ENCODE measurements at regions not wholly inside any gene's neighbourhood (a gene's known extent, or its start where the extent isn't known, plus 50 kb on each side); places are given as distances from the start of the nearest gene placed in this dataset.
A peak's percentile ranks its signal among the peaks of the same experiment; 100 is the strongest.

GRCh38 chr4:65018313-65018712 is 609.1 kb upstream of the TECRL start:
- peaks cover 0 to 4% of the 10 kb centered on the region in 2 donors for H3K4me1 ChIP-seq (ENCODE audit: control insufficient read depth in 1 of 2, low read depth in 2 of 2)
- TF ChIP-seq CTCF (IDR thresholded peaks at IDR 0.05) = no peak

GRCh38 chr4:65014078-65014477 is 604.8 kb upstream of the TECRL start:
- no peak overlapping the region for H3K4me3 ChIP-seq
- H3K27me3 ChIP-seq (replicated peaks; ENCODE audit: insufficient read depth) = no peaks in the 10 kb centered on the region
- no peak for TF ChIP-seq CTCF (IDR thresholded peaks at IDR 0.05)
- ATAC-seq (ENCODE audit: insufficient number of reproducible peaks, low FRiP score, low read depth) (no peak), DNase-seq (ENCODE audit: low spot score) (no peak)
- H3K4me1 ChIP-seq (ENCODE audit: control insufficient read depth in 1 of 2, low read depth in 2 of 2) = no peaks in the 10 kb centered on the region
- H3K27ac ChIP-seq = no peak overlapping the region
- no peaks in the 10 kb centered on the region for H3K9me3 ChIP-seq
- no peaks in the 10 kb centered on the region for H3K36me3 ChIP-seq

More at GRCh38 chr4:65018313-65018712, 609.1 kb upstream of the TECRL start:
- ATAC-seq (ENCODE audit: insufficient number of reproducible peaks, low FRiP score, low read depth) = no peak
- Histone ChIP-seq H3K27ac (no peak overlapping the region), H3K4me3 (no peak overlapping the region), H3K27me3 (replicated peaks; ENCODE audit: insufficient read depth) (no peaks in the 10 kb centered on the region), H3K9me3 (no peaks in the 10 kb centered on the region), H3K36me3 (no peaks in the 10 kb centered on the region)
- DNase-seq (ENCODE audit: low spot score) = no peak

GRCh38 chr4:65007841-65008439 is 598.7 kb upstream of the TECRL start:
- Histone ChIP-seq H3K4me3 (no peak overlapping the region), H3K27ac (no peak overlapping the region), H3K36me3 (no peaks in the 10 kb centered on the region), H3K27me3 (replicated peaks; ENCODE audit: insufficient read depth) (no peaks in the 10 kb centered on the region), H3K9me3 (no peaks in the 10 kb centered on the region), H3K4me1 (ENCODE audit: control insufficient read depth in 1 of 2, low read depth in 2 of 2) (no peaks in the 10 kb centered on the region)
- ATAC-seq (ENCODE audit: insufficient number of reproducible peaks, low FRiP score, low read depth) (no peak), DNase-seq (ENCODE audit: low spot score) (no peak)
- TF ChIP-seq CTCF (IDR thresholded peaks at IDR 0.05) = peak; percentile 50

GRCh38 chr4:64975177-64975576 is 565.9 kb upstream of the TECRL start:
- Histone ChIP-seq H3K27me3 (replicated peaks; ENCODE audit: insufficient read depth) (no peaks in the 10 kb centered on the region), H3K9me3 (no peaks in the 10 kb centered on the region), H3K4me3 (no peak overlapping the region), H3K4me1 (ENCODE audit: control insufficient read depth in 1 of 2, low read depth in 2 of 2) (peaks cover 0 to 4% of the 10 kb centered on the region in 2 donors), H3K27ac (no peak overlapping the region), H3K36me3 (no peaks in the 10 kb centered on the region)
- DNase-seq (ENCODE audit: low spot score) = no peak
- no peak for ATAC-seq (ENCODE audit: insufficient number of reproducible peaks, low FRiP score, low read depth)
- no peak for TF ChIP-seq CTCF (IDR thresholded peaks at IDR 0.05)

GRCh38 chr4:64969081-64969480 is 559.8 kb upstream of the TECRL start:
- TF ChIP-seq CTCF (IDR thresholded peaks at IDR 0.05) = no peak
- DNase-seq (ENCODE audit: low spot score) = no peak
- no peaks in the 10 kb centered on the region for H3K36me3 ChIP-seq
- no peak for ATAC-seq (ENCODE audit: insufficient number of reproducible peaks, low FRiP score, low read depth)
- no peak overlapping the region for H3K4me3 ChIP-seq
- H3K27me3 ChIP-seq (replicated peaks; ENCODE audit: insufficient read depth) = no peaks in the 10 kb centered on the region
- no peaks in the 10 kb centered on the region for H3K4me1 ChIP-seq (ENCODE audit: control insufficient read depth in 1 of 2, low read depth in 2 of 2)
- no peaks in the 10 kb centered on the region for H3K9me3 ChIP-seq
- H3K27ac ChIP-seq = no peak overlapping the region

Measured in thoracic aorta (tissue), 2 donors.